IMR-90 (cell line): ENCODE measurements at regions not wholly inside any gene's neighbourhood (a gene's known extent, or its start where the extent isn't known, plus 50 kb on each side); places are given as distances from the start of the nearest gene placed in this dataset.

Source experiments
- ATAC-seq: fragments of 200-7000 bp; cut with Tn5 transposase; 2 replicates; pipeline ENCODE4 v1.9.1; 2020; ENCODE audit warnings: low read depth, mild to moderate bottlenecking, moderate library complexity
- BruUV-seq: library from RNA; stranded (reverse); fragments of 400-500 nt; replicated peaks from 2 replicates; lab custom pipeline; 2021; lab: Mats Ljungman, UMichigan
- CTCF ChIA-PET: fragments of 300-600 bp; formaldehyde crosslinking; extraction: SDS; loops from one replicate; lab custom pipeline; 2021; ENCODE audit warnings: antibody characterized with exemption; lab: Yijun Ruan, JAX
- POLR2A ChIA-PET: fragments of 300-600 bp; sonication (Branson Sonifier 250); formaldehyde crosslinking; loops from one replicate; lab custom pipeline; 2022; ENCODE audit warnings: antibody characterized with exemption; ENCODE audit not compliant: unreplicated experiment; lab: Charles Lee
- DNase-seq: peaks from one replicate; pipeline ENCODE4 v3.0.0; 2013
- H2AFZ ChIP-seq: replicated peaks from 2 replicates; pipeline ENCODE3; 2013; ENCODE audit warnings: low read length, mild to moderate bottlenecking; ENCODE audit not compliant: poor library complexity
- H2AK5ac ChIP-seq: 2 replicates; pipeline ENCODE4 v1.6.1; 2013; ENCODE audit warnings: low read depth, low read length, inconsistent platforms
- H2AK9ac ChIP-seq: replicated peaks from 2 replicates; pipeline ENCODE3; 2013; ENCODE audit warnings: mild to moderate bottlenecking, low read depth, low read length, moderate library complexity; ENCODE audit not compliant: poor library complexity
- H2BK120ac ChIP-seq: 2 replicates; pipeline ENCODE4 v1.6.1; 2013; ENCODE audit warnings: low read depth, low read length, inconsistent platforms
- H2BK15ac ChIP-seq: 3 replicates; pipeline ENCODE4 v1.6.1; 2013; ENCODE audit warnings: low read depth, low read length, inconsistent platforms
- H2BK20ac ChIP-seq: 2 replicates; pipeline ENCODE4 v1.6.1; 2013; ENCODE audit warnings: low read depth, mild to moderate bottlenecking, inconsistent platforms, low read length, moderate library complexity
- H2BK5ac ChIP-seq: 2 replicates; pipeline ENCODE4 v1.6.1; 2013; ENCODE audit warnings: mild to moderate bottlenecking, low read depth, low read length, inconsistent platforms; ENCODE audit not compliant: poor library complexity, severe bottlenecking
- H3K14ac ChIP-seq: replicated peaks from 2 replicates; pipeline ENCODE4 v1.6.1; 2013; ENCODE audit warnings: low read depth, low read length, inconsistent platforms
- H3K18ac ChIP-seq: 2 replicates; pipeline ENCODE4 v1.6.1; 2013; ENCODE audit warnings: low read depth, low read length, control low read depth
- H3K23ac ChIP-seq: 2 replicates; pipeline ENCODE4 v1.6.1; 2013; ENCODE audit warnings: low read depth, low read length, inconsistent platforms
- H3K27ac ChIP-seq: 2 replicates; pipeline ENCODE4 v1.5.1; 2013; ENCODE audit warnings: mild to moderate bottlenecking, control low read depth, low read length; ENCODE audit not compliant: insufficient read depth
- H3K27me3 ChIP-seq: 2 replicates; pipeline ENCODE4 v1.6.1; 2013; ENCODE audit warnings: low read length; ENCODE audit not compliant: control insufficient read depth, insufficient read depth
- H3K36me3 ChIP-seq: 2 replicates; pipeline ENCODE4 v1.6.1; 2013; ENCODE audit warnings: low read length, mixed read lengths; ENCODE audit not compliant: control insufficient read depth, insufficient read depth
- H3K4ac ChIP-seq: 2 replicates; pipeline ENCODE4 v1.6.1; 2013; ENCODE audit warnings: low read depth, low read length, inconsistent platforms
- H3K4me1 ChIP-seq: 2 replicates; pipeline ENCODE4 v1.6.1; 2013; ENCODE audit warnings: low read length, mixed read lengths; ENCODE audit not compliant: control insufficient read depth, insufficient read depth
- H3K4me2 ChIP-seq: 2 replicates; pipeline ENCODE4 v1.6.1; 2013; ENCODE audit warnings: low read depth, mild to moderate bottlenecking, control low read depth, low read length, moderate library complexity
- H3K4me3 ChIP-seq: 2 replicates; pipeline ENCODE4 v1.5.1; 2013; ENCODE audit warnings: low read depth, mild to moderate bottlenecking, control low read depth, low read length, moderate library complexity; ENCODE audit not compliant: insufficient read depth
- H3K56ac ChIP-seq: 2 replicates; pipeline ENCODE4 v1.6.1; 2013; ENCODE audit warnings: low read length, inconsistent platforms; ENCODE audit not compliant: insufficient read depth; ENCODE audit errors: extremely low read depth
- H3K79me1 ChIP-seq, 2 experiments: 2 replicates each; pipeline ENCODE4 v1.6.1; 2013; ENCODE audit warnings: low read length in 2 of 2, inconsistent platforms in 1 of 2, low read depth in 1 of 2
- H3K9ac ChIP-seq: 2 replicates; pipeline ENCODE4 v1.6.1; 2013; ENCODE audit warnings: low read depth, low read length, control low read depth
- H3K9me1 ChIP-seq: 2 replicates; pipeline ENCODE4 v1.6.1; 2013; ENCODE audit warnings: low read length, inconsistent platforms; ENCODE audit not compliant: insufficient read depth
- H3K9me3 ChIP-seq: 2 replicates; pipeline ENCODE4 v1.6.1; 2013; ENCODE audit warnings: low read length; ENCODE audit not compliant: control insufficient read depth, insufficient read depth
- H4K20me1 ChIP-seq: 2 replicates; pipeline ENCODE4 v1.6.1; 2013; ENCODE audit warnings: low read length, inconsistent platforms; ENCODE audit not compliant: insufficient read depth
- H4K5ac ChIP-seq: 2 replicates; pipeline ENCODE4 v1.6.1; 2013; ENCODE audit warnings: mild to moderate bottlenecking, low read depth, low read length, control low read depth
- H4K8ac ChIP-seq, 2 experiments: 2 replicates each; pipeline ENCODE4 v1.6.1; 2013; ENCODE audit warnings: low read depth in 2 of 2, low read length in 2 of 2, control low read depth in 1 of 2, inconsistent platforms in 1 of 2
- H4K91ac ChIP-seq: 2 replicates; pipeline ENCODE4 v1.6.1; 2013; ENCODE audit warnings: low read depth, low read length, inconsistent platforms; ENCODE audit not compliant: insufficient read depth
- CHD1 ChIP-seq: IDR thresholded peaks from 2 replicates; pipeline ENCODE4 v1.6.1; 2012; ENCODE audit warnings: low read depth, low read length, improper control_type of control experiment
- MAFK ChIP-seq: IDR thresholded peaks from 2 replicates; pipeline ENCODE4 v1.6.1; 2012; ENCODE audit warnings: low read depth, low read length, improper control_type of control experiment
- POLR2A ChIP-seq: IDR thresholded peaks from 2 replicates; pipeline ENCODE4 v1.6.1; 2012; ENCODE audit warnings: mild to moderate bottlenecking, low read depth, low read length
- RAD21 ChIP-seq: IDR thresholded peaks from 2 replicates; pipeline ENCODE4 v1.6.1; 2012; ENCODE audit warnings: low read length, improper control_type of control experiment
- WGBS, 2 experiments: methylation state at CpG; one replicate each; pipeline versions ENCODE4 v1.1.5 to v1.1.7; 2013; ENCODE audit warnings: missing lambda C conversion rate in 2 of 2; ENCODE audit not compliant: insufficient read length in 1 of 2; ENCODE audit errors: extremely low coverage in 2 of 2; 5-methylcytosine and 5-hydroxymethylcytosine counted together
- dilution Hi-C: fragments of 300-500 bp; cut with HindIII; formaldehyde crosslinking; loops from one replicate; pipeline ENCODE4 v1.14.3; 2018; ENCODE audit warnings: low sequenced_read_pairs; ENCODE audit not compliant: unreplicated experiment
- in situ Hi-C: fragments of 300-500 bp; cut with MboI; formaldehyde crosslinking; loops from 3 replicates; pipeline ENCODE4 v1.14.3; 2019; ENCODE audit warnings: low sequenced_read_pairs, inconsistent platforms, mixed read lengths
- intact Hi-C: fragments of 100-400 bp; cut with micrococcal nuclease; formaldehyde crosslinking; loops from 2 replicates; pipeline ENCODE4 v1.10.0; 2022

GRCh38 chr7:106520962-106521514 is 139.9 kb downstream of the CCDC71L start:
- Histone ChIP-seq H2BK5ac (no peak overlapping the region), H3K9me3 (no peaks in the 10 kb centered on the region), H3K27me3 (peaks cover 6% of the 10 kb centered on the region; the same call in 1 of the 2 replicates), H3K36me3 (no peaks in the 10 kb centered on the region), H3K9me1 (no peaks in the 10 kb centered on the region), H4K91ac (no peak overlapping the region), H3K4ac (0 out of 2 replicates have a peak overlapping the region, but pooled peaks have one; percentile 8), H2AFZ (no peak overlapping the region), H3K18ac (no peak overlapping the region), H4K5ac (no peak overlapping the region), H2BK120ac (no peak overlapping the region), H2BK20ac (no peak overlapping the region), H2BK15ac (no peak overlapping the region), H3K23ac (no peak overlapping the region; the same call in 1 of the 2 replicates), H4K20me1 (no peaks in the 10 kb centered on the region), H3K14ac (no peak overlapping the region), H3K9ac (no peak overlapping the region), H3K79me1 (no peaks in the 10 kb centered on the region), H3K27ac (no peak overlapping the region), H3K56ac (no peak overlapping the region), H3K4me3 (no peak overlapping the region), H4K8ac (no peak overlapping the region), H2AK5ac (no peak overlapping the region), H2AK9ac (no peak overlapping the region), H3K4me1 (no peaks in the 10 kb centered on the region), H3K4me2 (no peak overlapping the region)
- DNase-seq, result no peak
- POLR2A ChIA-PET, result no interaction called here
- 80% methylated on average over 1 of the region's 4 CpGs; no CpG with 5 or more reads in 1 of the 2 experiments for WGBS, 2 experiments
- in situ Hi-C loops (no loop called here), dilution Hi-C loops (no loop called here), intact Hi-C loops (no loop called here)
- CTCF ChIA-PET, result interaction anchor here (0.6 to 0.7 kb wide), 2 partner anchors 14 to 636 kb away, joined by 3 read pairs; no protein-coding TSS in a partner anchor
- BruUV-seq, result no TSS peak
- no peak for ATAC-seq
- no peak for TF ChIP-seq MAFK
- TF ChIP-seq POLR2A, result no peak
- no peak for TF ChIP-seq RAD21
- TF ChIP-seq CHD1, result no peak
